GM21515 (cell line): ENCODE measurements at regions not wholly inside any gene's neighbourhood (a gene's known extent, or its start where the extent isn't known, plus 50 kb on each side); places are given as distances from the start of the nearest gene placed in this dataset.
A peak's percentile ranks its signal among the peaks of the same experiment; 100 is the strongest.
"Not testable (repeated sequence)": the region's sequence is repeated elsewhere in the genome, so short reads cannot be mapped to it uniquely, and the experiment has no call there.

ENCODE experiments used
- ATAC-seq: cut with Tn5 transposase; IDR thresholded peaks from one replicate; pipeline ENCODE4 v1.9.1; 2021; ENCODE audit not compliant: unreplicated experiment

- no peak for ATAC-seq
Measured at GRCh38 chr11:81802591-81802990, 931.1 kb downstream of the FAM181B start.

DNA sequence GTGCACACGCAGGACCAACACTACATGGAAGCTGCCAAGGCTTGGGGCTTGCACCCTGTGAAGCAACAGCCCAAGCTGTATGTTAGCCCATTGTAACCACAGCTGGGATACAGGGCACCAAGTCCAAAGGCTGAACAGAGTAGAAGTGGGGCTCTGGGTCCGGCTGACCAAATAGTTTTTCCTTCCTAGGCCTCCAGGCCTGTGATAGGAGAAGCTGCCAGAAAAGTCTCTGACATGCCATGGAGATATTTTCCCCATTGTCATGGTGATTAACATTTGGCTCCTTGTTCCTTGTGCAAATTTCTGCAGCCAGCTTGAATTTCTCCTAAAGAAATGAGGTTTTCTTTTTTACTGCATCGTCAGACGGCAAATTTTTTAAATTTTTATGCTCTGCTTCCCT is 941.2 kb downstream of the FAM181B start:
- ATAC-seq, result no peak

DNA sequence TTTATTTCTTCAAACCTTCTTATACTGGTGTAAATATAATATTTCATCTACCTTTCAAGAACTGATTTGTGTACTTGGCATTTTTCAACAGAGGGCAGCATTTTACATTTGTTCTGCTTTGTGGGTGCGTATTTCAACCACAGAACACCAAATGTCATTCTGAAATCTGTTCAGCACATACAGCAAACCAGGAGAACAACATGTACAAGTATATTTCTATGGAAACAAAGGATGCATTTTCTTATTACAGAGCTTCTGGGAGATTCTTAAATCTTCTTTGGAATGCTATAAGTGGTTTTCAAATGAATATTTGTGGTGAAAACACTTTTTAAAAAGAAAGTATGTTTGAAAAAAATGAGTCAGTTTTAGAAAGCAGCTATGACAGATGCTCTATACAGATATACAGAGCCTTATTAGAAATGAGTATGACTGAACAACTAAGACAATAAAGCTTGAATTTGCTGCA is 946.0 kb downstream of the FAM181B start:
- ATAC-seq, result no peak

DNA sequence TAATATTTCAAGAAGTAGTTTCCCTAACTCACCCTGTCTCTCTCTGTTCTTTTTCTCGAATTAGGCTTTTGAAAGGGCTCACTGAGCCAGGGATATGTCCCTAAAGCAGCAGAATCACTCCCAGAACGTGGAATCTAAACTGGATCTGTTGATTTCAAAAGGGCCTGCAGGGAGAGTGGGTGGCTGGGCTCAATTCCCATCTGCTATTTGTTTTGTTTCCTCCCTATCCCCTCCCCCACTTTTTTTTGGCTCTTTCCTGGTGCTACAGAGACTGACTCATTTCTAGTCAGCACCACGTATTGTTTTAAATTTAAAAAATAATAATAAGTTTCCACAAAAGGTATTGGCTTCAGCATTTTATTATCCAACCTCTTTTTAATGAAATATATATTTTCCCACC is 961.5 kb downstream of the FAM181B start:
- no peak for ATAC-seq

DNA sequence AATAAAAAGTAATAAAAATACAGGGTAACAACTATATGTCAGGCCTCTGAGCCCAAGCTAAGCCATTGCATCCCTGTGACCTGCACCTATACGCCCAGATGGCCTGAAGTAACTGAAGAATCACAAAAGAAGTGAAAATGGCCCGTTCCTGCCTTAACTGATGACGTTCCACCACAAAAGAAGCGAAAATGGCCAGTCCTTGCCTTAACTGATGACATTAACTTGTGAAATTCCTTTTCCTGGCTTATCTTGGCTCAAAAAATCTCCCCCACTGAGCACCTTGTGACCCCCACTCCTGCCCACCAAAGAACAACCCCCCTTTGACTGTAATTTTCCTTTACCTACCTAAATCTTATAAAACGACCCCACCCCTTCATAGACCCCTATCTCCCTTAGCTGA is 963.8 kb downstream of the FAM181B start:
- ATAC-seq, result not testable (repeated sequence)

DNA sequence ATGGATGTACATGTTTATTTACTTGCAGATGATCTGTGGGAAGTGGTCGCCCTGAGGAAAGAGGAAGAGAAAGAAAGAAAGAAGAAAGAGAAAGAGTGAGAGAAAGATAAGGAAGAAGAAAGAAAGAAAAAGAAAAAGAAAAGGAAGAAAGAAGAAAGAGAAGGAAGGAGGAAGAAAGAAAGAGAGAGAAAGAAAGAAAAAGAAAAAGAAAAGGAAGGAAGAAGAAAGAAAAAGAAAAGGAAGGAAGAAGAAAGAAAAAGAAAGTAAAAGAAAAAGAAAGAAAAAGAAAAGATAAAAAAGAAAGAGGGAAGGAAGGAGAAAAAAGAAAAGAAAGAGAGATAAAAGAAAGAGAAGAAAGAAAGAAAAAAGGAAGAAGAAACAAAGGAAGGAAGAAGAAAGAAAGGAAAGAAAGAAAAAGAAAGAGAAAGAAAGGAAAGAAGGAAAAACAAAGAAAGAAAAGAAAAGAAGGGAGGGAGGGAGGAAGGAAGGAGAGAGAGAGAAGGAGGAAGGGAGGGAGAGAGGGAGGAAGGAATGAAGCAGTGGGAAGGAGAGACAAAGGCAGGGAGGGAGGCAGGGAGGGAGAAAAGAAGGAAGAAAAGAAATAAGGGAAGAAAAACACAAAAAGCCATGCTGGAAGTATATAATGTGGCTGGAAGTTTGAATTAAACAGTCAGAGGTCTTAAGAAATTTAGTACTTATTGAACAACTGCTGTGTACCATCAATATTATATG is 976.6 kb downstream of the FAM181B start:
- no peak for ATAC-seq

GRCh38 chr11:81749245-81749644 is 984.4 kb downstream of the FAM181B start:
- ATAC-seq, result no peak

GRCh38 chr11:81744336-81745116 is 989.1 kb downstream of the FAM181B start:
- no peak for ATAC-seq

DNA sequence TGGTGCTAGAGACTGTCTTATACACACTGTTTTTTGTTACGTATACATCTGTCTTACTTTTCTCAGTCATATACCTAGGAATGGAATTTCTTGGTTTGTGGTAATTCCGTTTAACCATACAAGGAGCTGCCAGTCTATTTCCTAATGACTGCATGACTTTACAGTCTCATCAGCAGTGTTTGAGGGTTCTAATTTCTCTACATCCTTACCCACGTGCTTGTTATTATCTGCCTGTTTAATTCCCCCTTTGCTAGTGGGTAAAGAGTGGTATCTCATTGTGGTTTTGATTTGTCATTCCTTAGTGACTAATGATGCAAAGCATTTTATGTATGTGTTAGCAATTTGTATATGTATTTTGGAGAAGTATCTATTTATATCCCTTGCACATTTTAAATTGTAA is 1008.0 kb downstream of the FAM181B start:
- ATAC-seq, result no peak

DNA sequence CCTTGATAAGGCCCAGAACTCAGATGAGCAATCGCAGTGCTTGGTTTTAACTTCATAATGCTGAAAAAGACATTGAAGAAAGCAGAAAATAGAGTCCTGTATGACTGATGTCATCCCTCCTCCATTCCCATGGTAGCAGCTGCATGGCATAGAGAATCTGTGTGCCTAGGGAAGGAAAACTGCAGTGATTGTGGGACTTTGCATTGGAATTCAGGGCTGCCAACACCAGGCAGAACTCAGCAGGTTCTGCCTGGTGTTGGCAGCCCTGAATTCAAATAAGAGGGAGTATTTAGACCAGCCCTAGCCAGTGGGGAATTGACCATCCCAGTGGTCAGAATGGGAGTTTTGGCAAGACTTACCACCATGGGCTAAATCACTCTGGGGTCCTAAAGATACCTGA is 1016.0 kb downstream of the FAM181B start:
- no peak for ATAC-seq

- ATAC-seq, result no peak
Measured at GRCh38 chr11:81707881-81708280, 1025.8 kb downstream of the FAM181B start.

GRCh38 chr11:81705283-81705682 is 1028.4 kb downstream of the FAM181B start:
- no peak for ATAC-seq

- no peak for ATAC-seq
Measured at GRCh38 chr11:81700076-81700475, 1033.6 kb downstream of the FAM181B start.

DNA sequence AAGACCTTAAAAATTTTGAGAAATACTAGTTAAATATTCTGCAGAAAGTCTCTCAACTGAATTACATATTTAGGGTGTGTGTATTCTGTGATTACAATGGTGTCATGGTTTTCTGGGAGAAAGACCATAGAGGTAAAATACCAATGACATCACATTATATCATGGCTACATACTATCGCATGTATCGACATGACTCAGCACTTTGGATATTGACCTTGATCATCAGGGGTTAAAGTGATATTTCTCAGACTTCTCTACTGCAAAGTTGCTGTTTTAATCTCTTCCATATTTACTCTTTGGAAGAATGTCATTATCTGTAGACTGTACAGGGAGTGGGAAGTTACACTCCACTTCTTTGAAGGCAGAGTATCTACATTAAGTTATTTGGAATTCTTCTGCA is 1046.6 kb downstream of the FAM181B start:
- ATAC-seq, result no peak

DNA sequence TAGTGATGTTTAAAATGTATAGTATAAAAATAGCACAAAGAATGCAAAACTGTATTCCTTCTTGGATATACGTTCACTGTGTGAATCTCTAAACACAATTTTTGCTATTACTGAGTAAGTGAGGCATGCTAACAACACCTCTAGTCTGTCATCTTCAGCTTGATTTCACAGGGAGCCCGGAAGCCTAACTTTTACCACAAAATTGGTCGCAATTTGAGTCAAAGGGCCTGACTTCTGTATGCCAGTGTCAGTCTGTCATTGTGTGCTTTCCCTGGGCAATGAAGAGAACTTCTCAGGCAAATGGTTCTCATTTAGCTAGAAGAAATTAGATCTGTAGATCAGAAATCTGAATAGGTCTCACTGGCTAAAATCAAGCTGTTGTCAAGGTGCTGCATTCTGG is 1059.5 kb downstream of the FAM181B start:
- no peak for ATAC-seq

- no peak for ATAC-seq
Measured at GRCh38 chr11:81673001-81673400, 1060.7 kb downstream of the FAM181B start.

DNA sequence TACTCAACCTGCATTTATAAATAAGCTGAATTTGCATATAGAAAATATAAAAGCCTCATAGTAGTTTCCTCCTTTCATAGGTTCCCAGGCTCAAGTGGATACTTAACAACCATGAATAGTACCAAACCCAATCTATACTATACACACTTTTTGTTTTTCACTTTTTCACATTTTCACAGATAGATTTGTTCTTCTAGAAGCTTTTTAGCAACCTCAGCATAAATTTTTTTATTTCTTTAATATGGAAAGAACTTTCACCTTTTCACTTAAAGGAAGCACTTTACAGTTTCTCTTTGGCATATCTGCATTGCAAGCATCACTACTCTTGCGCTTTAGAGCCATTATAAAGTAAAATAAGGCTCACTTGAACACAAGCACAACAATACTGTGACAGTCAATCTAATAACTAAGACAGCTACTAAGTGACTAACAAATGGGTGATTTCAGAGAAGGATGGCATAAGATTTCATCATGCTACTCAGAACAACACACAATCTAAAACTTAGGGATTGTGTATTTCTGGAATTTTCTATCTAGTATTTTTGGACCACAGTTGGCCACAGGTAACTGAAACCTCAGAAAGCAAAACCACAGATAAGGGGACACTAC is 1063.6 kb downstream of the FAM181B start:
- no peak for ATAC-seq

DNA sequence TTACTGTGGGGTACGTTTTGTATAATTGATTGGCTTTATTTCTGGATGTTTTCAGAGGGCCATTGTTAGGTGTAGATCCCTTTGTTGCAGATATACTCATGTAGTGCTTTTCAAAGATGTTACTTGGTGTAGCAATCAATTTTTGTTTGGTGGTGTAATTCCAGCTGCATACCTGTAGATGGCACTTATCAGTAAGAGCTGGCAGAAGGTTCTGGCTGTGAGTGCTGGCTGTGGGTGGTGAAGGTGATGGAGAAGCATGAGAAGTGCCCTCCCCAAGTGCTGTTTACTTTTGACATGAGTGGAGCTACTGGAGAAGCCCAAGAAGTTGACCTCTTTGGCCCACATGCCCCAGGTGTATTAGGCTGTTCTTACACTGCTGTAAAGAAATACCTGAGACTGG is 1074.9 kb downstream of the FAM181B start:
- ATAC-seq, result peak; percentile 88

DNA sequence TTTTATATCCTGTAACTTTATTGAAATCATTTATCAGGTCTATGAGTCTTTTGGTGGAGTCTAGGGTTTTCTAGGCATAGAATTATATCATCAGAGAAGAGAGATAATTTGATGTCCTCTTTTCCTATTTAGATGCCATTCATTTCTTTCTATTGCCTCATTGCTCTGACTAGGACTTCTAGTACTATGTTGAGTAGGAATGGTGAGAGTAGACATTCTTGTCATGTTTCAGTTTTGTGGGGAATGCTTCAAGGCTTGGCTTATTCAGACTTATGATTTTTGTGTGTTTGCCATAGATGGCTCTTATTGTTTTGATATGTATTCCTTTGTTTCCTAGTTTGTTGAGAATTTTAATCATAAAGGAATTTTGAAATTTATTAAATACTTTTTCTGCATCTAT is 1078.3 kb downstream of the FAM181B start:
- ATAC-seq, result no peak

- no peak for ATAC-seq
Measured at GRCh38 chr11:81647374-81647773, 1086.3 kb downstream of the FAM181B start.

DNA sequence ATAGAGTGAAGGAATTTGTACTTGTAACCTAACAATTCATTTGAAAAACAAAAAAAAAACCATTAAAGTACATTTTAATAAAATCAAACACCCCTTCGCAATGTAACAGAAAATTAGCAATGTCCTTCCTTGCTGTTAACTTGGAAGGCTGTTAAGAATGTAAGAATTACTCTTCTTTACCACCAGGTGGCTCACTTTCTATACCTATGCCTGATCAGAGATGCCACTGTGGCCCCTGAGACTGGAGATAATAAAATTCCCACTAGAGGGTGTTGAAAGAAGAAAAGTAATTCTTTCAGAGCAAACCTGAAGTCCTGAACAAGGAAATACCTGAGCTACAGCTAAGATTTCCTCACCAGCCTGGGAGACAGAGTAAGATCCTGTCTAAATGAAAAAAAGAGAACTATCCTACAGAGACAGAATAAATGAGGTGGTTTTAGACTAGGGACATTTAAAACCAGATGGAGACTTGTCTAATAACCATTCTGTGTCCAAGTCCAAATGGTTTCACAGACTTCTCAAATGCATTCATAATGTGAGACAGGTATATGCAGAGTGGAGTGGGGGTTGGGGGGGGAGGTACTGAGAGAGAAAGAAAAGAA is 1089.3 kb downstream of the FAM181B start:
- ATAC-seq, result peak; percentile 97

- ATAC-seq, result no peak
Measured at GRCh38 chr11:81634483-81634882, 1099.2 kb downstream of the FAM181B start.
